IPS DF 19.7 (cell line): ENCODE measurements at regions not wholly inside any gene's neighbourhood (a gene's known extent, or its start where the extent isn't known, plus 50 kb on each side); places are given as distances from the start of the nearest gene placed in this dataset.

Experiments used
- DNase-seq: peaks from one replicate; pipeline ENCODE4 v3.0.0-alpha.2; 2013; ENCODE audit warnings: low read depth, low spot score

DNA sequence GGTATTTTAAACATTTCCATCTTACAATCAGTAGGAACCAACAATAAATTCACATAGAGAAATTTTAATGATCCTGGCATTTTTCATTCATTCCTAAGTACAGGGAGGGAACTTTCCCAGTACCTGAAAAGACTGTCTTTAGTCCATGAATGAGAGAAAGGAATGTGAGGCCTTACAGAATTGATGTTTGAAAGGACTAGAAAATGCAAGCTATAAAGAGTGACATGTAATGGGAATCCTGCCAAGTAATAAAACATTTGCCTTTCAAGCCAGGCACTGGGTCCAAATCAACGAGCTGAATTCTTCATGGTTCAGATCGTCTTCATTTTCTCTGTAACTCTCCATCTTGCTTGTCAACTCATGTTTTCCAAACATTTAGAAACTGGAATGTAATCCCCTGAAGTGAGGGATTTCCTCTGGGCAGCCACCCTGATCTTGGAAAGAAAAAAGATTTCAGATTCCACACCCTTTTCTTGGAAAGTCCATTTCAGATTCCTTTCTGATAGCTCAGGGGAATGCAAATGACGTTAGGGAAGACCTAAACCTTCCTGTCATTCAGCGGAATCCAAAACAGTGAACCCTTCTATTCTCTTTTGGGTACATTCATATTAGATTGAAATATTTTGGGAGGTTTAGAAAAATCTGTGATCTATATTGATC, 315.8 kb downstream of the SH3GL2 start:
- DNase-seq = no peak

DNA sequence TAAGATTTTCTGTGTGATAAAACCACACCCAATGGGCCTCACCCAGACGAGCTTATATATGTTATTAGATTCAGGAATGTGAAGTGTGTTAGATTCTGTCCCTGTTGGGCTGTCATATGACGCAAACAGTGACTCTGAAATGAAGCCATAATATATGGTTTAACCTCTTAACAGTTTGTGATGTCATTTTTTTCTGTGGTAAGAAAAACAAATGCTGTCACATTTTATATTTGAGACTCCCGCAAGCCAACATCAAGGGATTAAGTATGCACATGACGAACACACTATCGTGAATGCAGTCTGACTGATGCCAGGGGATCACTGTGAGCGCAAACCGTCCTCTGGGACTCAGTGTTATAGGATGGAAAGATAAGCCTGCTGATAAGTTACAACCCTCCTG, 321.7 kb downstream of the SH3GL2 start:
- no peak for DNase-seq

GRCh38 chr9:17905366-17905765, 326.5 kb downstream of the SH3GL2 start:
- no peak for DNase-seq

GRCh38 chr9:17905781-17906175, 326.9 kb downstream of the SH3GL2 start:
- DNase-seq = no peak

DNA sequence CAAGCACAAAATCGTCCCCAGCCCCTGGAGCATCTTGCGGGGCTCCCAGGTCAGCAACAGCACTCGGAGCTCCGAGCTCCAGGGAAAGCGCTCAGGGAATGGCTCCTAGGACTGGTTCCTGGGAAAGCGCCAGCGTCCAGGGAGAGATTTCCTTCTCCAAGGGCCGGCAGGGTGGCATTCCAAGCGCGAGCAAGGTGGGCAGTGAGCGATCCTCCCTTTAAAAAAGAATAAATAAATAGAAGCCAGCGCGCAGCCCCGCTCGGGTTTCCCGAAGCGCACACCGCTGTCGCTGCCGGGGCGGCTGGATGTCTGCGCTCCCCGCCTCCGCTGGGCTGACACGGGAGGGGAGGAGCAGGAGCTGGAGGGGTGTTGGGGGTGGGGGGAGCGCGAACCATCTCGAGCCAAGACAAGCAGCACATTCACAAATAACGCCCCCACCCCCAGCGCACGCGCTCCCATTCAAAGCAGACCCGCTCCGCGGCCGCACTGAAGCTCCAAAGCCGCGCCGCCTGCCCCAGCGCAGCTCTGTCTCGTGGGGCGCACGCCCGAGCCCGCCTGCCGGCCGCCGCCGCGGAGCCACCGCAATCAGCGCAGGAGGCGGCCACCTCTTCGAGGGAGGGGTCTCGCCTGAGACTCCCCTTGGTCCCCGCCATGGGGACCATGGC, 327.4 kb downstream of the SH3GL2 start:
- DNase-seq = no peak

- no peak for DNase-seq
These were observed 328.2 kb downstream of the SH3GL2 start for GRCh38 chr9:17906841-17907778.

DNA sequence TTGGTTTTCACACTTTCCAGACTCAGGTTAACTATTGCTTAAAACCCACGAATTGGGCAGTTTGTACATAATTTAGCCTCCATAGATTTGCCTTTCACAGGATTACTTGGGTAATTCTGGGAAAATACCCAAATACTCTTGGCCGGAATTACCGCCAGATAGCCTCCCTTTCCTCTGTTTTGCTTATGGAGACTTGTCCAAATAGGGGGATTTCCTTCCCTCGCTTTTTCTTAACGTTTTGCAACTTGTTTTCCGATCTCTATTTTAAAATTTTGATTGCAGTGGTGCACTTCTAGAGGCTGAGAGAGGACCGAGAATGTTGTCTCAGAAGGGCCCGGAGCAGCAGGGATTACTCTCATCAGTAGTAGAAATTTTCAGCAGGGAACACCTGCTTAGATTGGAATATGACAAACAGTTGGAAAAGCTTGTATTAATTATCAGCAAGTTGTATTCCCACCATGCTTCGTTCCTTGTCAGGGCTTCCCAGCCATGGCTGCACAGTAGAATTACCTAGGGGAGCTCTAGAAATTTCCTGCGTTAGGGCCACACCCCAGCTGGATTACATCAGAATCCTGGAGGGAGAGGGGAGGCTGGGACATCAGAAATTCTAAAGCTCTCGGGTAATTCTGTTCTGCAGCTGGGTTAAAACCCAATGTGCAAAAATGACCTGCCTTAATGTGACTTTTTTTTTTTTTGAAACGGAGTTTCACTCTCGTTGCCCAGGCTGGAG, 329.1 kb downstream of the SH3GL2 start:
- DNase-seq = no peak

- DNase-seq = no peak
These were observed 347.4 kb downstream of the SH3GL2 start for GRCh38 chr9:17926246-17926645.

DNA sequence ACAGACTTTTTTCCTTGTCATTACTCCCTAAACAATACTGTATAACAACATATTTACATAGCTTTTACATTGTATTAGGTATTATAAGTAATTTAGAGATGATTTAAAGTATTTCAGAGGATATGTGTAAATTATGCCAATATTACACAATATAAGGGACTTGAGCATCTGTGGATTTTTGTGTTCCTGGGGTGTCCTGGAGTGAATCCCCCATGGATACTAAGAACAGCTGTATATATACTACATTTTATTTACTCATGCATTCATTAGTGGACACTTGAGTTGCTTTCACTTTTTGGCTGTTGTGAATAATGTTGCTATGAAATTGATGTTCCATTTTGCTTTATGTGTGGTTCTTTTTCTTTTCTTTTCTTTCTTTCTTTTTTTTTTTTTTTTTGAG, 348.8 kb downstream of the SH3GL2 start:
- no peak for DNase-seq

DNA sequence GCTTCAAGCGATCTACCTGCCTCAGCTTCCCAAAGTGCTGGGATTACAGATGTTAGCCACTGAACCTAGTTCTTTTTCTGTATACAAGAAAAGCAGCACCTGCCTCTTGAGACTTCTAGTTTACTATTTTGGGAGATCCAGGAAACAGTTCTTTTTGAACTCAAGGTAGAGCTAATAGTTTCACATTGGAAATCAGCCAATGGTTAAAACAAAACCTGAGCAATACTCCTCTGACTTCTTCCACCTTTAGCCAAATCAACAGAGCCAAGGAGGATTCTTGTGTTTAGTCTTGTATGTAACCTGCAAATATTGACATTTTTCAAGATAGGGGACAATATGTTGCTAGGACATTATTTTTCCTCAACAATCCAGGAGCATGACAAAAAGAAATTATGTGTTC, 349.4 kb downstream of the SH3GL2 start:
- no peak for DNase-seq

GRCh38 chr9:17928768-17929167, 349.9 kb downstream of the SH3GL2 start:
- no peak for DNase-seq

- DNase-seq = no peak
These were observed 350.6 kb downstream of the SH3GL2 start for GRCh38 chr9:17929506-17929905.

DNA sequence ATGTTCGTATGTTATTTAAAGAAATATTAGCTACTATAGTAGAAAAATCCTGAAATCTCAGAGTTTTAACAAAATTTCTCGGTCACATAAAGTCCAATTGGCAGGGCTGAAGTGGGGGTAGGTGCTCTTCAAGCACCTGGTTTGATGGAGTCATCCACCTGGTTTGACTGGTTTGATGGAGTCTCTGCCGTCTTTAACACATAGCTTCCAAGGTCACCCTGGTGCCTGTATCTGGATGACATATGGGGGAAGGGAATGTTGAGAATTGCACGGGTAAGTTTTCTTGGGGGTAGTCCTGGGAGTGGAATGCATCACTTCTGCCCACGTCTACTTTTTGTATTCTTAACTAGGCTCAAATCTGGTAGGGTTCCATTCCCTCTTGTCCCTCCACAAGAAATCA, 351.2 kb downstream of the SH3GL2 start:
- DNase-seq = no peak

- DNase-seq = no peak
These were observed 357.5 kb downstream of the SH3GL2 start for GRCh38 chr9:17936365-17936764.

- no peak for DNase-seq
These were observed 359.3 kb downstream of the SH3GL2 start for GRCh38 chr9:17938035-17938655.

- DNase-seq = no peak
These were observed 363.6 kb downstream of the SH3GL2 start for GRCh38 chr9:17942498-17942897.

GRCh38 chr9:17955409-17955808, 376.5 kb downstream of the SH3GL2 start:
- DNase-seq = no peak

- DNase-seq = no peak
These were observed 379.5 kb downstream of the SH3GL2 start for GRCh38 chr9:17958363-17958762.

DNA sequence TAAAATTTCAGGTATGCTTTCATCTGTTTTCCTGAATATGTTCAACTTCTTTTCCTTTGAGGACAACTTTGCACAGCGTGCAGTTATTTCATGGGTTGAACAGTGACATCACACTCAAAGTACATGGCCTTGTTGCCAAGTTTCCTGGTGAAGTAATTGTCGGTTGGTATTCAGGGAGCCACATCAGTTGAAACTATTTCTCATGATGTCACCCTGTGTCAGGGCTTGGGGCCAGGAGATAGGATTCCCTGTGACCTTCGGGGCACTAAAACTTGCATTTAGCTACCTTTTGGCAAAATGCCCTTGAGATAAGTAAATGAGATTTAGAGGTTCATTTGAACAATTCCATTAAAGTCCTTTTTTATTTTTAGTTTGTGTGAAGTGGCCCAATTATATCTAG, 383.9 kb downstream of the SH3GL2 start:
- no peak for DNase-seq

GRCh38 chr9:17963498-17963897, 384.6 kb downstream of the SH3GL2 start:
- no peak for DNase-seq

DNA sequence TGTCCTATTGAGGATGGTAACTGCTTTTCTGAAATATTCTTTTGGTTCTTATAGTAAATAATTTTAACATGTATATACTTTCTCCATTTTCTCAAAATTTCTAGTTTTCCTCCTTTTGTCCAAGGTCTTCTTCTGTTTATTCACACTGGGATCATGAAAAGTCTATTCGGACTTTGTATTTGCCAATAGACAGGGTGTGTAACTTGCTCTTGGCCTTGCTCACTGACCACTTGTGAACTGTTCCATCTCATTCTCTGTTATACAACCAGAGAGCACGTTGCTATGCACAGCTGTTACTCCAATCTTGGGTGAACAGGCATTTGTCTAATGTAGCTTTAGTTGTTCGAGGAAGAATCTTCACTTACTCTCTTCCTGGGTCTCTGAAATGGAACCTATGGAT, 388.9 kb downstream of the SH3GL2 start:
- no peak for DNase-seq
